Sigmoid colon (tissue), 6 donors: ENCODE measurements at regions not wholly inside any gene's neighbourhood (a gene's known extent, or its start where the extent isn't known, plus 50 kb on each side); places are given as distances from the start of the nearest gene placed in this dataset.

Experiments used
- DNase-seq: peaks from one replicate; pipeline ENCODE4 v3.0.0-alpha.2; 2019
- H3K27ac ChIP-seq, 4 donors: fragments of 200-600 bp; sonication (generic); one replicate each; pipeline ENCODE4 v1.5.1; 2016 to 2019; ENCODE audit warnings: mild to moderate bottlenecking in 1 of 4
- H3K27me3 ChIP-seq, 3 donors: fragments of 200-600 bp; sonication (generic); one replicate each; pipeline ENCODE4 v1.5.1; 2019; ENCODE audit warnings: mild to moderate bottlenecking in 1 of 3
- H3K36me3 ChIP-seq, 4 donors: fragments of 200-600 bp; sonication (generic); one replicate each; pipeline ENCODE4 v1.5.1; 2016 to 2019
- H3K4me1 ChIP-seq, 4 donors: fragments of 200-600 bp; sonication (generic); one replicate each; pipeline ENCODE4 v1.5.1; 2017 to 2019
- H3K4me3 ChIP-seq, 4 donors: fragments of 200-600 bp; sonication (generic); one replicate each; pipeline ENCODE4 v1.5.1; 2017 to 2019; ENCODE audit warnings: mild to moderate bottlenecking in 2 of 4, moderate library complexity in 1 of 4
- H3K9me3 ChIP-seq, 4 donors: fragments of 200-600 bp in 3 of 4; sonication (generic) in 3 of 4; one replicate each; pipeline versions ENCODE4 v1.5.1 to v1.6.1; 2013 to 2019
- EP300 ChIP-seq, 4 donors: sonication (generic); formaldehyde crosslinking; IDR thresholded peaks; one replicate each; pipeline ENCODE4 v1.6.1; 2017; ENCODE audit warnings: antibody characterized with exemption in 4 of 4
- POLR2A ChIP-seq, 2 donors: fragments of 450-650 bp; IDR thresholded peaks; one replicate each; pipeline ENCODE4 v1.6.1; 2016; ENCODE audit warnings: antibody characterized with exemption in 2 of 2, mild to moderate bottlenecking in 2 of 2, moderate library complexity in 2 of 2
- POLR2AphosphoS5 ChIP-seq, 4 donors: sonication (generic); formaldehyde crosslinking; IDR thresholded peaks; one replicate each; pipeline ENCODE4 v1.6.1; 2017; ENCODE audit warnings: antibody characterized with exemption in 4 of 4
- WGBS, 2 donors: extraction: QIAGEN DNeasy Blood & Tissue Kit; methylation state at CpG; one replicate each; pipeline ENCODE4 v1.1.7; 2013; 5-methylcytosine and 5-hydroxymethylcytosine counted together
- intact Hi-C: fragments of 100-400 bp; cut with DNase I; formaldehyde crosslinking; loops from one replicate; pipeline ENCODE4 v1.15.1; 2023
- TF ChIP-seq, protein P1 (sequence below), 4 experiments: fragments of 450-650 bp in 3 of 4; fragments of 200-600 bp in 1 of 4; IDR thresholded peaks; one replicate each; pipeline ENCODE4 v1.5.1; 2016 to 2019; ENCODE audit warnings: antibody characterized with exemption in 4 of 4, mild to moderate bottlenecking in 3 of 4, moderate library complexity in 2 of 4
- donor health status: healthy with polysubstance abuse.
- donor health status: healthy.

GRCh38 chr9:86801246-86801645 is 146.1 kb downstream of the GAS1 start:
- DNase-seq = no peak
- H3K36me3 ChIP-seq = no peaks in the 10 kb centered on the region
- H3K4me1 ChIP-seq = peaks cover 0 to 21% (median 8%) of the 10 kb centered on the region in 4 donors
- no peak for TF ChIP-seq POLR2A (IDR thresholded peaks at IDR 0.05)
- TF ChIP-seq, protein P1, sequence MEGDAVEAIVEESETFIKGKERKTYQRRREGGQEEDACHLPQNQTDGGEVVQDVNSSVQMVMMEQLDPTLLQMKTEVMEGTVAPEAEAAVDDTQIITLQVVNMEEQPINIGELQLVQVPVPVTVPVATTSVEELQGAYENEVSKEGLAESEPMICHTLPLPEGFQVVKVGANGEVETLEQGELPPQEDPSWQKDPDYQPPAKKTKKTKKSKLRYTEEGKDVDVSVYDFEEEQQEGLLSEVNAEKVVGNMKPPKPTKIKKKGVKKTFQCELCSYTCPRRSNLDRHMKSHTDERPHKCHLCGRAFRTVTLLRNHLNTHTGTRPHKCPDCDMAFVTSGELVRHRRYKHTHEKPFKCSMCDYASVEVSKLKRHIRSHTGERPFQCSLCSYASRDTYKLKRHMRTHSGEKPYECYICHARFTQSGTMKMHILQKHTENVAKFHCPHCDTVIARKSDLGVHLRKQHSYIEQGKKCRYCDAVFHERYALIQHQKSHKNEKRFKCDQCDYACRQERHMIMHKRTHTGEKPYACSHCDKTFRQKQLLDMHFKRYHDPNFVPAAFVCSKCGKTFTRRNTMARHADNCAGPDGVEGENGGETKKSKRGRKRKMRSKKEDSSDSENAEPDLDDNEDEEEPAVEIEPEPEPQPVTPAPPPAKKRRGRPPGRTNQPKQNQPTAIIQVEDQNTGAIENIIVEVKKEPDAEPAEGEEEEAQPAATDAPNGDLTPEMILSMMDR (IDR thresholded peaks at IDR 0.05) = no peak
- peak in 1 of 4 donors; percentile 16 for TF ChIP-seq POLR2AphosphoS5 (IDR thresholded peaks at IDR 0.05)
- no peak for TF ChIP-seq EP300 (IDR thresholded peaks at IDR 0.05)
- 42 to 62% methylated on average over 5 of the region's 5 CpGs for WGBS, 2 donors
- no peaks in the 10 kb centered on the region for H3K9me3 ChIP-seq
- no peaks in the 10 kb centered on the region for H3K27me3 ChIP-seq
- intact Hi-C loops = no loop called here
- no peak overlapping the region for H3K4me3 ChIP-seq
- peak overlapping the region in 2 of 4 donors; percentile 14 to 25 for H3K27ac ChIP-seq

GRCh38 chr9:86800681-86801080 is 146.6 kb downstream of the GAS1 start:
- no peak for DNase-seq
- WGBS, 2 donors = 73 to 85% methylated on average over 3 of the region's 3 CpGs
- no peak overlapping the region for H3K4me3 ChIP-seq
- intact Hi-C loops = no loop called here
- peak overlapping the region in 1 of 4 donors; percentile 14 for H3K27ac ChIP-seq
- H3K36me3 ChIP-seq = no peaks in the 10 kb centered on the region
- peaks cover 0 to 26% (median 12%) of the 10 kb centered on the region in 4 donors for H3K4me1 ChIP-seq
- H3K27me3 ChIP-seq = no peaks in the 10 kb centered on the region
- no peak for TF ChIP-seq POLR2A (IDR thresholded peaks at IDR 0.05)
- H3K9me3 ChIP-seq = no peaks in the 10 kb centered on the region

DNA sequence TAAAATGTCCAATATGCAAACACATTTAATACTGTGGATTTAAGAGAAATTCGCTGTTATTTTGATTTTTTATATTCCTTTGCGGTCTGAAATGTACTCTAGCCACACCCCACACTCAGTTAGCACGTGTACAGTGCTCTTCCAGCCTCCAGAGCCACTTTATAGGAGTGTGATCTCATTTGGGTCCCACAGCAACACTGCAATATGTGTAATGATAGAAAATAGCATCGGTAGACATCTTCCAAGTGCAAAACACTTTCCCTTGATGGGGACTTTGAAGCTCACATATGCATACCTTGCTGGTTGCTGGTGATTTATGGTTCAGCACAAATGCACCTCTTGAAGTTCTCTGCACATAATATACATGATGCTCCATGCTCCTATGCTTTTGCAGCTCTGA is 148.3 kb downstream of the GAS1 start:
- no peaks in the 10 kb centered on the region for H3K36me3 ChIP-seq
- TF ChIP-seq, protein P1 (IDR thresholded peaks at IDR 0.05) = no peak
- TF ChIP-seq POLR2AphosphoS5 (IDR thresholded peaks at IDR 0.05) (no peak), EP300 (IDR thresholded peaks at IDR 0.05) (no peak), POLR2A (IDR thresholded peaks at IDR 0.05) (no peak)
- DNase-seq = no peak
- H3K4me1 ChIP-seq = peaks cover 0 to 43% (median 29%) of the 10 kb centered on the region in 4 donors
- WGBS, 2 donors = 47 to 77% methylated on average over 4 of the region's 4 CpGs
- H3K27me3 ChIP-seq = no peaks in the 10 kb centered on the region
- no peak overlapping the region for H3K4me3 ChIP-seq
- no peaks in the 10 kb centered on the region for H3K9me3 ChIP-seq
- intact Hi-C loops = no loop called here
- H3K27ac ChIP-seq = no peak overlapping the region

GRCh38 chr9:86796666-86797065 is 150.6 kb downstream of the GAS1 start:
- H3K36me3 ChIP-seq = no peaks in the 10 kb centered on the region
- TF ChIP-seq EP300 (IDR thresholded peaks at IDR 0.05) (no peak), POLR2AphosphoS5 (IDR thresholded peaks at IDR 0.05) (no peak), POLR2A (IDR thresholded peaks at IDR 0.05) (no peak)
- TF ChIP-seq, protein P1 (IDR thresholded peaks at IDR 0.05) = no peak
- H3K27me3 ChIP-seq = no peaks in the 10 kb centered on the region
- H3K4me3 ChIP-seq = no peak overlapping the region
- WGBS, 2 donors = 87 to 88% methylated on average over 2 of the region's 2 CpGs
- H3K9me3 ChIP-seq = no peaks in the 10 kb centered on the region
- peaks cover 0 to 42% (median 32%) of the 10 kb centered on the region in 4 donors for H3K4me1 ChIP-seq
- no peak for DNase-seq
- peak overlapping the region in 2 of 4 donors; percentile 35 to 70 for H3K27ac ChIP-seq
- intact Hi-C loops = no loop called here

- intact Hi-C loops = no loop called here
- 47 to 60% methylated on average over 9 of the region's 9 CpGs for WGBS, 2 donors
- H3K4me1 ChIP-seq = peaks cover 0 to 36% (median 30%) of the 10 kb centered on the region in 4 donors
- H3K36me3 ChIP-seq = no peaks in the 10 kb centered on the region
- H3K27me3 ChIP-seq = no peaks in the 10 kb centered on the region
- no peak overlapping the region for H3K4me3 ChIP-seq
- H3K27ac ChIP-seq = peak overlapping the region; percentile 46 to 70 (median 60)
- TF ChIP-seq EP300 (IDR thresholded peaks at IDR 0.05) = no peak
- TF ChIP-seq POLR2AphosphoS5 (IDR thresholded peaks at IDR 0.05) = peak; percentile 41 to 63 (median 44)
- TF ChIP-seq, protein P1 (IDR thresholded peaks at IDR 0.05) = peak in 1 of 4 experiments; percentile 34
- no peak for TF ChIP-seq POLR2A (IDR thresholded peaks at IDR 0.05)
- no peaks in the 10 kb centered on the region for H3K9me3 ChIP-seq
- DNase-seq = peak; percentile 90
Measured at GRCh38 chr9:86795823-86796553, 151.3 kb downstream of the GAS1 start.
